ENCODE measurements at regions not wholly inside any gene's neighbourhood (a gene's known extent, or its start where the extent isn't known, plus 50 kb on each side); places are given as distances from the start of the nearest gene placed in this dataset.
"Not testable (repeated sequence)": the region's sequence is repeated elsewhere in the genome, so short reads cannot be mapped to it uniquely, and the experiment has no call there.

DNA sequence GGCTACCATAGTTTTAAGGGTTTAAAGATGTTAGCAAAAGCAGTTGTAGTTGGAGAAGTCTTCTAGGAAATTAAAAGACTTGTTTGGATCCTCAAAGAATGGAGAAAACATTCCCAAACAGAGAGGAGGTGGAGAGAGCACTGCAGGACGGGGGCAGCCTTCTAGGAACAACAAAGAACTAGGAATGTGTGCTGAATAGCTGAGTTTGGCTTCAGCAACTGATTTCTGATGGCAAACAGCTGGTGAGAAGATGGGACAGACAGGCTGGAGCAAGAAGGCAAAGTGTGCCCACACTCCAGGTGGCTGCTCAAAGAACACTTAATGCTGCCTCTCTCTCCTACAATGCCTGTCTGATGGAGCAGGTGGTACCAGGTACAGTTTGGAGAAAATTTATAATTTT, 1331.1 kb downstream of the ADGRL3 start:
- no peak for DNase-seq (ENCODE audit: low read depth)
- H3K4me3 ChIP-seq (ENCODE audit: low read depth, low read length) = no peak overlapping the region

GRCh38 chr4:62528874-62529273, 1328.7 kb downstream of the ADGRL3 start:
- DNase-seq (ENCODE audit: low read depth) = no peak

GRCh38 chr4:62526671-62527070, 1326.5 kb downstream of the ADGRL3 start:
- no peak overlapping the region for H3K4me3 ChIP-seq (ENCODE audit: low read depth, low read length)
- DNase-seq (ENCODE audit: low read depth) = no peak

More at GRCh38 chr4:62528874-62529273, 1328.7 kb downstream of the ADGRL3 start:
- no peak overlapping the region for H3K4me3 ChIP-seq (ENCODE audit: low read depth, low read length)

- no peak for DNase-seq (ENCODE audit: low read depth)
- H3K4me3 ChIP-seq (ENCODE audit: low read depth, low read length) = no peak overlapping the region
Observed at GRCh38 chr4:62523256-62523655, 1323.1 kb downstream of the ADGRL3 start.

DNA sequence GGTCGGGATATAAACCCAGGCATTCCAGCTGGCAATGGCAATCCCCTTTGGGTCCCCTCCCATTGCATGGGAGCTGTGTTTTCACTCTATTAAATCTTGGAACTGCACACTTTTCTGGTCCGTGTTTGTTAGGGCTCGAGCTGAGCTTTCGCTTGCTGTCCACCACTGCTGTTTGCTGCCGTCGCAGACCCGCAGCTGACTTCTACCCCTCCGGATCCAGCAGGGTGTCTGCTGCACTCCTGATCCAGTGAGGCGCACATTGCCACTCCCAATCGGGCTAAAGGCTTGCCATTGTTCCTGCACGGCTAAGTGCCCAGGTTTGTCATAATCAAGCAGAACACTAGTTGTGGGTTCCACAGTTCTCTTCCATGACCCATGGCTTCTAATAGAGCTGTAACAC, 1322.1 kb downstream of the ADGRL3 start:
- no peak for DNase-seq (ENCODE audit: low read depth)
- no peak overlapping the region for H3K4me3 ChIP-seq (ENCODE audit: low read depth, low read length)

DNA sequence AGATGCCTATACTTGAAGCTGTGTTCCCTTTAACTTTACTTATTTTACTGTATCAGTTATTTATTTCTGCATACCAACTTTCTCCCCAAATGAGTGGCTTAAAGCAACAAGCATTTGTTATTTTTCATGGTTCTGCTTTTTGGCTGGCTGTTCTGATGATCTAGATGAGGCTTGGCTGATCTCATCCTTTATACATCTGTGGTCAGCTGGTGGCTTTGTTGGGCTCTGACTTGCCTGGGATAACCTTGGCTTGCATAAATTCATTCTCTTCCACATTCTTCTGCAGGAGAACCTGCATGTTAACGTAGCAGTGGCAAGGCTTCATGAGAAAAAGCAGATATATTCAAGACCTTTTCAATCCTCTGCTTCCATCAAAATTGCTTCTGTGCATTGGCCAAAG, 1317.6 kb downstream of the ADGRL3 start:
- no peak overlapping the region for H3K4me3 ChIP-seq (ENCODE audit: low read depth, low read length)
- no peak for DNase-seq (ENCODE audit: low read depth)

- H3K4me3 ChIP-seq (ENCODE audit: low read depth, low read length) = no peak overlapping the region
- no peak for DNase-seq (ENCODE audit: low read depth)
Observed at GRCh38 chr4:62513306-62513705, 1313.2 kb downstream of the ADGRL3 start.

- no peak overlapping the region for H3K4me3 ChIP-seq (ENCODE audit: low read depth, low read length)
- no peak for DNase-seq (ENCODE audit: low read depth)
Observed at GRCh38 chr4:62512271-62512670, 1312.1 kb downstream of the ADGRL3 start.

DNA sequence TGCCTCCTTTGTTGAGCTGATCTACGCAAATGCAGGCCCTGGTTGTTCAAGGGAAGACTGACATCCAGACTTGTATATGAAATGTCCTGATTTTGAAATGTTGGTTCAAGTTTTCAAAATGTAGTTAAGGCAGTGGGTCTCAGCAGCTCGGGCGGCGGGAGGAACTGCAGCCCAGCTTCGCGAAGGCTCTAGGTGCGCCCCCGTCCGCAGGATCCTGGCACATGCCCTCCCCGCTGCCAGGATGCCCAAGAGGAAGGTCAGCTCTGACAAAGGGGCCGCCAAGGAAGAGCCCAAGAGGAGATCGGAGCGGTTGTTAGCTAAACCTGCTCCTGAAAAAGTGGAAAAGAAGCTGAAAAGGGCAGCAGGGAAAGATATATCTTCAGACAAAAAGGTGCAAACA, 1310.1 kb downstream of the ADGRL3 start:
- H3K4me3 ChIP-seq (ENCODE audit: low read depth, low read length) = no peak overlapping the region

DNA sequence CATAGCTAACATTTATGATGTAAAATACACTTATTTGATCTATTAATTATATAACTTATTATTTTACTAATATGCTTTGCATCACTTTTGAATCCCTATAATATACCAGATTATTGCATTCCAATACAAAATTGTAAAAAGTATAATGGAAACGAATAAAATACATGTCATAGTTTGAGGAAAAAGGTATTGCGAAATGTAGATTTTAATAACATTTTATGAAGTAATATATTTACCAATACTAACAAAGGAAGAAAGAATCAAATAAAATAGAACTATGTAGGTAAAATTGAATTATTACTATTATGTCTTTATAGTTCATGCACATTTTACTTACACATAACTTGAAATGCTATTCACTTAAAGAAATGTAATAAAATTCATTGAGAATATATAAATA, 1300.2 kb downstream of the ADGRL3 start:
- H3K4me3 ChIP-seq (ENCODE audit: low read depth, low read length) = no peak overlapping the region
- DNase-seq (ENCODE audit: low read depth) = no peak

More for the DNA sequence above, 1310.1 kb downstream of the ADGRL3 start:
- DNase-seq (ENCODE audit: low read depth) = no peak

DNA sequence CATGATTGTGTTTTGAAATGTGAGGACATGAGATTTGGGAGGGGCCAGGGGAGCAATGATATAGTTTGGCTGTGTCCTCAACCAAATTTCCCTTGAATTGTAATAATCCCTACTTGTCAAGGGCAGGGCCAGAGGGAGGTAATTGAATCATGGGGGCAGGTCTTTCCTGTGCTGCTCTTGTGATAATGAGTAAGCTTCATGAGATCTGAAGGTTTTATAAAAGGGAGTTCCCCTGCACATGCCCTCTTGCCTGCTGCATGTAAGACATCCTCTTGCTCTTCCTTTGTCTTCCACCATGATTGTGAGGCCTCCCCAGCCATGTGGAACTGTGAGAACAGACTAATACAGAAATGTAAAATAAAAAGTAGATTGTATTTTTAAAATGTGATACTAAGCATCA, 1294.9 kb downstream of the ADGRL3 start:
- no peak overlapping the region for H3K4me3 ChIP-seq (ENCODE audit: low read depth, low read length)
- no peak for DNase-seq (ENCODE audit: low read depth)

DNA sequence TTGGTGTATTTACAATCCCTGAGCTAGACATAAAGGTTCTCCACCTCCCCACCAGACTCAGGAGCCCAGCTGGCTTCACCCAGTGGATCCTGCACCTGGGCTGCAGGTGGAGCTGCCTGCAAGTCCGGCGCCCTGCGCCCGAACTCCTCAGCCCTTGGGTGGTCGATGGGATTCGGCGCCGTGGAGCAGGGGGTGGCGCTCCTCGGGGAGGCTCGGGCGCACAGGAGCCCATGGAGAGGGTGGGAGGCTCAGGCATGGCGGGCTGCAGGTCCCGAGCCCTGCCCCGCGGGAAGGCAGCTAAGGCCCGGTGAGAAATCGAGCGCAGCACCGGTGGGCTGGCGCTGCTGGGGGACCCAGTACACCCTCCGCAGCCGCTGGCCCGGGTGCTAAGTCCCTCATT, 1291.6 kb downstream of the ADGRL3 start:
- DNase-seq (ENCODE audit: low read depth); H3K4me3 ChIP-seq (ENCODE audit: low read depth, low read length): not testable (repeated sequence)

DNA sequence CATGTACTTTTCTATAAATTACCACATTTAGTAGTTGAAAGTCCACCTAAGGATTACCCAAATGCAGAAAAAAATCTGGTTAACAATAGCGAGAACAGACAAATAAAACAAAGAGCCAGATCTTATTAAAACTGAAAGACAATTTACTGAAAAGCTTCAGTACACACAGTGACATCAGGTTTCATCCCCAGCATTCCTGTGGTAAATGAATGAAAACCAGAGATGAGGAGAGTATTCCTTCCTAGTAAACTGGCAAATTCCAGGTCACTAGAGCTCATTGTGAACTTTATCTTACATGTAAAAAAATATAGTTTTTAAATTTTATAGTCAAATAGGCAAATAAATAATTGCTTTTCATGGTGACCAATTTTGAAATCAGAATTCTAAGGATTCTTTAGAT, 1290.5 kb downstream of the ADGRL3 start:
- no peak overlapping the region for H3K4me3 ChIP-seq (ENCODE audit: low read depth, low read length)
- DNase-seq (ENCODE audit: low read depth) = no peak

DNA sequence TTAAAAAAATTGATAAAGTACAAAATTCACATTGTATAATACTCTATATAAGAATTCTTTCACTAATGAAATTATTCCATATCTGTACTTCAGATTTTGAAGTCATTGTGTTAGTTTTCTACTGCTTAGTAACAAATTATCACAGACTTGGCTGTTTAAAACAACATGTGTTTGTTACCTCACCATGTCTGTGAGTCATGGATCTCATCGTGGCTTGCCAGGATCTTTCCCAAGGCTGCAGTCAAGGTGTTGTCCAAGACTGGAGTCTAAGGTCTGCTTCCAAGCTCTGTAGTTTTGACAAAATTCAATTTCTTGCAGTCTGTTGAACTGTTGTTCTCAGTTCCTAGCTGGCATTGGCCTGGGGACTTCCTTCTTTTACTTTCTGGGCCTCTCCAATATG, 1286.9 kb downstream of the ADGRL3 start:
- no peak overlapping the region for H3K4me3 ChIP-seq (ENCODE audit: low read depth, low read length)
- DNase-seq (ENCODE audit: low read depth) = no peak

GRCh38 chr4:62484357-62484756, 1284.2 kb downstream of the ADGRL3 start:
- H3K4me3 ChIP-seq (ENCODE audit: low read depth, low read length) = no peak overlapping the region
- no peak for DNase-seq (ENCODE audit: low read depth)

DNA sequence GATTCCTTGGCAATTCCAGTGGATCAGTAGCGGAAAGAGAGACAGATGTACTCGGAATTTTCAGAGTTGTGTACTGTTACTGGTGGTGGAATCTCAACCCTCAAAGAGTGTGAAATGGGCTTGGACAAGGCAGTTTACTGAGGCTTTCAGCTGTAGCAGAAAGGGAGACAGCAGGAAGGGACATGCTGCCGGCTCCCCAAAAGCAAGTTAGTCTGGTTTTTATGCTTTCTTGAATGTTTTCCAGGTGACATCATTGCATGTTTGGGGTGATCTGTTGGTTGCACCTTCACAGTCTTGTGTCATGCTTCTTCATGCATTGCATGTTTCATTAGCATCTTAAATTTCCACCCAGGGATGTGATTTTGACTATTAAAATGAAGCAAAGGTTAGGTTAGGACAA, 1282.2 kb downstream of the ADGRL3 start:
- DNase-seq (ENCODE audit: low read depth) = no peak

GRCh38 chr4:62475596-62475995, 1275.5 kb downstream of the ADGRL3 start:
- no peak for DNase-seq (ENCODE audit: low read depth)
- H3K4me3 ChIP-seq (ENCODE audit: low read depth, low read length) = no peak overlapping the region

More for the DNA sequence above, 1282.2 kb downstream of the ADGRL3 start:
- H3K4me3 ChIP-seq (ENCODE audit: low read depth, low read length) = no peak overlapping the region

DNA sequence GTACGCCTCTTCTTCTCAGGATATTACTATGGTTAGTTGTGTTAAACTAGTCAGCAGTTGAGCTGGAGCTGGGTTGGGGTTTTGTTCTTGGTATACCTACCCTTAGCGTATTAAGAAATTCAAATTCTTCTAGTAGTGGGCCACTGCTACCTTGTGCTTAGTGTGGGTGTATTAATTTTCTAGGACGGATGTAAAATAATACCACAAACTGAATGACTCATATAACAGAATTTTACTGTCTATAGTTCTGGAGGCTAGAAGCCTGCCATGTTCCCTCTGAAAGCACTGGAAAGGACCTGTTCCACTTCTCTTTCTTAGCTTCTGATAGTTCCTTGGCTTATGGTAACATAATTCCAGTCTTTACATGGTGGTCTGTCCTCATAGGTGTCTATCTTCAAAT, 1274.7 kb downstream of the ADGRL3 start:
- DNase-seq (ENCODE audit: low read depth) = no peak
- no peak overlapping the region for H3K4me3 ChIP-seq (ENCODE audit: low read depth, low read length)

GRCh38 chr4:62471021-62471420, 1270.9 kb downstream of the ADGRL3 start:
- no peak overlapping the region for H3K4me3 ChIP-seq (ENCODE audit: low read depth, low read length)
- no peak for DNase-seq (ENCODE audit: low read depth)

DNA sequence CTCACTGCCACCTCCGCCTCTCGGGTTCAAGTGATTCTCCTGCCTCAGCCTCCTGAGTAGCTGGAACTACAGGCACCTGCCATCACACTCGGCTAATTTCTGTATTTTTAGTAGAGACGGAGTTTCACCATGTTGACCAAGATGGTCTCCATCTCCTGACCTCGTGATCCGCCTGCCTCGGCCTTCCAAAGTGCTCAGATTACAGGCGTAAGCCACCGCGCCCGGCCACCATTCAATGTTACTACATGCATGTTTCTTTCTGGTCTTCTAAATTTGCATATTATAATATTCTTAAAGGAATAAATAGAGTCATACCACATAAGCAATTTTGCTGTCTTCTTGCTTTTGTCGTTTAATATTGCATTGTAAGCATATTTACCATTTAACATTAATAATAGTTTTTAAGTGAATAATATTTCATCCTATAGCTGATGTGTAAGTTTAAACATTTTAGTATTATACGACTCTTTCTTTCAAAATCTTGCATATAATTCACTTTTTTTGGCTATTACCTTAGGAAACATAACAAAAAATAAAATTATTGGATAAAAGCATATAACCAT, 1270.4 kb downstream of the ADGRL3 start:
- no peak overlapping the region for H3K4me3 ChIP-seq (ENCODE audit: low read depth, low read length)
- no peak for DNase-seq (ENCODE audit: low read depth)

- H3K4me3 ChIP-seq (ENCODE audit: low read depth, low read length) = no peak overlapping the region
Observed at GRCh38 chr4:62470020-62470419, 1269.9 kb downstream of the ADGRL3 start.

GRCh38 chr4:62461961-62462360, 1261.8 kb downstream of the ADGRL3 start:
- no peak overlapping the region for H3K4me3 ChIP-seq (ENCODE audit: low read depth, low read length)
- no peak for DNase-seq (ENCODE audit: low read depth)

More at GRCh38 chr4:62470020-62470419, 1269.9 kb downstream of the ADGRL3 start:
- DNase-seq (ENCODE audit: low read depth) = no peak
